ENCODE measurements at regions not wholly inside any gene's neighbourhood (a gene's known extent, or its start where the extent isn't known, plus 50 kb on each side); places are given as distances from the start of the nearest gene placed in this dataset.
"Not testable (repeated sequence)": the region's sequence is repeated elsewhere in the genome, so short reads cannot be mapped to it uniquely, and the experiment has no call there.

DNA sequence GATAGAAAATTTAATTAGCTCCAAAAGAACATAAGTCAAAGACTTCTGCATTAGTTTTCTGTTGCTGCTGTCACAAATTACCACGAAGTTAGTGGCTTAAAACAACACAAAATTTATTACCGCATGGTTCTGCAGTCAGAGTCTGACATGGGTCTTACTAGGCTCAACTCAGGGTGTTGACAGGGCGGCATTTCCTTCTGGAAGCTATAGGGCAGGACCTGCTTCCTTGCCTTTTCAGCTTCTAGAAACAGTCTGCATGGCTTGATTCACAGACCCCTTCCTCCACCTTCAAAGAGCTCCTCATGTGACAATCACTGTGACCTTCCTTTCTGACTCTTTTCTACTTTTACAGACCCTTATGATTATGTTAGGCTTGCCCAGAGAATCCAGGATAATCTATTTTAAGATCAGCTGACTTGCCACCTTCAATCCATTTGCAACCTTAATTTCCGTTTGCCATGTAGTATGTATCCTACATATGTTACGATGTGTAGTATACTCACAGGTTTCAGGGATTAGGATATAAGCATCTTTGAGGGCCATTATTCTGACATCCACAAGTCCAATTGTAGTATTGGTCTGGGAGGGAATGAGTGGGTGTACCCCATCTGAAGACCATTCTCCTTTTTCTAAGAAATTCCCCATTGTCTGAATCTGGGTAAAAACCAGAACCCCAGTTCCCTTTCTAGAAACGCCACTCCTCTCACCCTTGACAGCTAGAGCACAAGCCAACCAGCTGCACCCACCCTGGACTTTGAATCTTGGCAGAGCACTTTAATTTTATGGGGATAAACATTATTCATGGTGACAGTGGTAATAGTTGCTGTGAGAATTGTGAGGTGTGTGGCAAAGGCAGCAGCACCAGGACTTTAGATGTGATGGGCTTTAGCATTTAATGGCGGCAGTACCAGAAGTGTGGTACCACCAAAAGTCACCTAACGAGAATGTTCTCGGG, 265.5 kb downstream of the KCNJ2 start:
- DNase-seq: no peak

DNA sequence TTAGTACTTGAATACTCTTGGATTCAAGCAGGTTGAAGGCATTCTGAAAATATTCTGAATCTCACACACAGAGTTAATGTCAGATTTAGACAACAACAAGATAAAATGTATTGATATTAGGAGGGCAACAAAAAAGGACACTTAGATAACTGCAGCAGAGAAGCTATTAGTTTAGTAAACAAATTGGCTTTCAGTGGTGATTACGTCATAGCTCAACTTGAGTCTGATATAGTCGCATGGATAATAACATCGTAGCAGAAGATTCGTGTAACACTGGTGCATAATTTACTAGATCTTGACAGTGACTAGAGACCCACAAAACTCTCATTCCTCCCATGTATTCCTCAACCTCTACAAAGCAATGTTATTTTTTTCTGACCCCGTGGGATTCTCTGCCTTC, 268.3 kb downstream of the KCNJ2 start:
- no peak for DNase-seq

DNA sequence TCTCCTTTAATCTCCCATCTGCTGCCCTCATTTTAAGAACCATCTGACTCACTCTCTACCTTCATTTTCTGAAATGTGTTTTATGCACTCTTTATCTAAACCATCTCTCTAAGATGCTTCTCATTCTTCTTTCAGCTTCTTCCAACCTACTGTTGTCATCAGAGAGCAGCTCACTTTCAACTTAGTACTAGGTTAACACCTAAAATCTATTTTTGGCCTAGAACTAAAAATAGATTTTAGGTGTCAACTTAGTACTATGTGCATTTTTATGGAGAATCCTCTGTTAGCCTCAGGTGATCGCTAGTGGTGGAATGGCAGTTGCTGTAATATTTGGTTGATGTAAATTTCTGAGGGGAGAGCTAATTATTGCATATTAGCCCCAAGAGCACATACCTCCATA, 277.1 kb downstream of the KCNJ2 start:
- DNase-seq: no peak

DNA sequence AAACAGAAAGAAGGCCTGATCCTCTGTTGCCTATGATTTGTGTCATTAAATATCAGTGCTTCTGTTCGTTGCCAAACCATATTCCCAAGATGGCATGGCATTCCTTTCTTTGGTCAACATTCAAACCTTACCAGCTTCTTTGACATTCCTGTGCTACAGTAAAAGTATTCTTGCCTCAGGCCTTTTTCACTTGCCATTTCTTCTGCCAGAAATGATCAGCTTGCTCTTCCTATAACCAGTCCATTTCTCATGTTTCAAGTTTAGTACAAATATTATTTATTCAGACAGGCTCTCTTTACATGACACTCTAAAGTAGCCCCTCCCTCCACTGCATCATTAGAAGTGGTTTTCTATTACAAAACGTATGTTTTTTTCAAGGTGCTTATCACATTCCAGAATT, 278.3 kb downstream of the KCNJ2 start:
- no peak for DNase-seq

DNA sequence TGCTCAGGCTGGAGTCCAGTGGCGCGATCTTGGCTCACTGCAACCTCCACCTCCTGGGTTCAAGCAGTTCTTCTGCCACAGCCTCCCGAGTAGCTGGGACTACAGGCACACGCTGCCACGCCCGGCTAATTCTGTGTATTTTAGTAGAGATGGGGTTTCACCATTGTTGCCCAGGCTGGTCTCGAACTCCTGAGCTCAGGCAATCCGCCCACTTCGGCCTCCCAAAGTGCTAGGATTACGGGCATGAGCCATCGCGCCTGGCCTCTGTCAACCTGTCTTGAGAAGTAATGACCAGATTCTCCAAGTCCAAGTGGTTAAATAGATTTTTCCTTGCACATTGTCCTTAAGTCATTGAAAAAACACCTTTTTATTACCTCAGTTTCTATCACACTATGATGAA, 283.7 kb downstream of the KCNJ2 start:
- DNase-seq: not testable (repeated sequence)

DNA sequence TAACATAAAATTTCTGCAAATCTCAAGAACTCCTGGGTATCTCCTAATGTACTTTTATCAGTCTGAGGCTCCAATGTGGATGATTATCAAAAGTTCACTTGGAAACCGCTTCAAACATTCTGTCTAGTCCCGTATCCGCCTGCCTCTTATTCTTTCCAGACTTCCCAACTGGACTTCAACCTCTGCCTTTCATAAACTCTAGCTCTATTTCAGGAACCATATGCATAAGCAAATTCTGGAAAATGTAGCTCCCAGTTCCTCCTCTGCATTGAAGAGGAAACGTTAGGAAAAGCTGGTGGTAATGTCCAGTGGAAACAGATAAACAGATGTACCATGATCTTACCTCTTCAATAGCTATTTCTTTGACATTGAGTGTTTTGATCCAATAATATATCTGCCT, 285.0 kb downstream of the KCNJ2 start:
- DNase-seq: no peak

DNA sequence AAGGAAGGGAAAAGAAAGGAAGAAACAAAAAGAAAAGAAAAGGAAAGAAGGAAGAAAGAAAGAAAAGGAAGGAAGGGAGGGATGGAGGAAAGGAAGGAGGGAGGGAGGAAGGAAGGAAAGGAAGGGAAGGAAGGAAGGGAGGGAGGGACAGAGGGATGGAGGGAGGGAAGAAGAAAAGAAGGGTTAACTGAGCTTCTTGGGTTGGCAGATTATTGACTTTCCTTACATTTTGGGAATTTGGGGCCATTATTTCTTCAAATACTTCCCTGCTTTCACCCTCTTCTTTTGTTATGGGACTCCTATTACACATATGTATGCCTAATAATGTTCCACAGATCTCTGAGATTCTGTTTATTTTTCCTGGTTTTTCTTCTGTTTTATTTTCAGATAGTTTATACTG, 285.6 kb downstream of the KCNJ2 start:
- no peak for DNase-seq

DNA sequence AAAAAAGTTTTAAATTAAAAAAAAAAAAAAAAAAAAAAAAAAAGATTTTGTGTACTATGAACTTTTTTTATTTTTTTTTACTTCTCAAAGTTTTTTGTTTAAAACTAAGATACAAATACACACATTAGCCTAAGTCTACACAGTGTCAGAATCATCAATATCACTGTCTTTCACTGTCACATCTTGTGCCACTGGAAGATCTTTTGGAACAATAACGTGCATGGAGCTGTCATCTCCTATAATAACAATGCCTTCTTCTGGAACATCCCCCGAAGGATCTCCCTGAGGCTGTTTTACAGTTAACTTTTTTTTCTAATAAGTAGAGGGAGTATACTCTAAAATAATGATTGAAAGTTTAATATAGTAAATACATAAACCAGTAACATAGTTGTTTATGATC, 295.7 kb downstream of the KCNJ2 start:
- no peak for DNase-seq

DNA sequence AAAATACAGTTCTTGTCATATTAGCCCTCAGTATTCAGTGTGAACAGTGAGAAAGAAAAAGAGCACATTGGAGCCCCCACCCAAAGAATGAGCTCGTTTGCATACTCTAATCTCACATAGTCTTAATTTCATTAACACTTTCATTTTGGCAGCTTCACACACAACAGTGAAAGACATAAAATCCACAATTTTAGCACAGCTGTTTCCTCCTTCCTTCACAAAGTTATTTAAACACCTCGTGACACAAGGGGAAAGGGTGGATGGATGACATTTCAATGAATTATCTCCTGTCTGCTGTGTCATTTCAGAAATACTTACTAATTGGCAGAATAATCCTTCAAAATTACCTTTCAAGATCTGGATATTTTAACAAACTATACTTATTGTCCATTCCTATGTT, 299.3 kb downstream of the KCNJ2 start:
- no peak for DNase-seq

DNA sequence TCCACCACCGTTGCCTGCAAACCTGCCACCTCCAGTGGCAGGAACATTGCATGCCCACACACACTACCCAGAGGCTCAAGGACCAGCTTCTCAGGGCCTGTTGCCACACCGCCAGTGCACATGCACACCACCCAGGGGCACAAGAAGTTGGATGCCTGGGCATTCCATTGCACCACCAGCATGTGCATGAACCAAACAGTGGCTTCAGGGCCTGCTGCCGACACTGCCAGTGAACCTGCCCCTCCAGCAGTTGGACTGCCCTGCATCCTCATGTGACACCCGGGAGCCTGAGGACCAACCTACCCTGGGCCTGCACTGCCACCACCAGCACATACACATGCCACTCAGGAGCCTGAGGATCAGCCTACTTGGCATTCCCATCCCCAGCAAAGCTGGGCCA, 303.7 kb downstream of the KCNJ2 start:
- DNase-seq: no peak

DNA sequence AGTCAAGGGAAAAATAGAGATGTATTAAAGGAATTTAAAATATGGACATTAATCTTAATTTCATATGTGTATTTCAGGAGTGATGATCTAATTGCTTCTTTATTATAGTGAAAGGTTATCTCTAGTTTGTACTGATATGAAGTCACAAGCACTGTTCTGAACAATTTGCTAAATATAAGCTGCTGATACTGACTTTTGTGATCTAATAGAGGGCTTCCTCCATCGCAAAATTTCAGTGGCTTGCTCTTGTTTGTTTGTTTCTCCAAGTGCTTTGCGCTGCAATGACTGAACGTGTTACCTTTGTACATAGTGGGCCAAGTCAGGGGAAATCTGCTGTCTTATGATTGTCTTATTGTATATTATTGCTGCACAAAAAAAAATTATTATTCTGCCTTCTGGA, 307.0 kb downstream of the KCNJ2 start:
- DNase-seq: no peak

DNA sequence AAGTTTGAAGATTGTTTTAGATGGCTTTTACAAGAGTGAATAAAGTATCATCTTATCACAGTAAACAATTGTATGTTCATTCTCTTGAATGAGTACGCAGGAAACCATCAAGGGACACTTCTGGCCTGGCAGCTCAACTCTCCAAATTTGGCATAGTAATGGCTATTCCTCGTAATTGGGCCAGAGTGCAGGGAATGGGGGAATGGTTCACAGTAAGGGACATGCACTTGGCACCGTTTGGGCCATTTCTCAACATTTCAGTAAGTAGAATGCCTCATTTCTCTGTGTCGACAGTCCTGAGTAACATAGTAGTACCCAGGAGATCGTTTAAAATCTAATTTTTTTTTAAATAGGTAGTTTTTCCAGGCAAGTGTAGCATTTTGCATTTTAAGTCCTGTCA, 309.6 kb downstream of the KCNJ2 start:
- peak; percentile 58 to 59 for DNase-seq

DNA sequence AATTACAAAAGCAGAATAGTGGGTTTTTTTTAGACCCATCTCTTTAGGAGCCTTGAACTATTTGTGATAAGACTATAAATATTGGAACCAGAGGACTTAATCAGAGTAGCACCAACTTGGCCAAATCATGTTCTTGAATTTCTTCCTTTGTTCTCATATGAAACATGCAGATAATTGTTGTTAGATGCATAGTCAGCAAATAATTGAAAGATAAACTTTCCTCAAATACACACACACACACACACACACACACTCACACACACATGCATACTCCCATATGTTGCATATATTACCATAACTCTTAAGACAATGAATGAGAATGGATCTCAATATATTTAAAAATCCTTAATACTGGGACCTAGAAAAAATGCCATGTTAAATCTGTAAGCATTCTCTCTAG, 310.4 kb downstream of the KCNJ2 start:
- DNase-seq: no peak

DNA sequence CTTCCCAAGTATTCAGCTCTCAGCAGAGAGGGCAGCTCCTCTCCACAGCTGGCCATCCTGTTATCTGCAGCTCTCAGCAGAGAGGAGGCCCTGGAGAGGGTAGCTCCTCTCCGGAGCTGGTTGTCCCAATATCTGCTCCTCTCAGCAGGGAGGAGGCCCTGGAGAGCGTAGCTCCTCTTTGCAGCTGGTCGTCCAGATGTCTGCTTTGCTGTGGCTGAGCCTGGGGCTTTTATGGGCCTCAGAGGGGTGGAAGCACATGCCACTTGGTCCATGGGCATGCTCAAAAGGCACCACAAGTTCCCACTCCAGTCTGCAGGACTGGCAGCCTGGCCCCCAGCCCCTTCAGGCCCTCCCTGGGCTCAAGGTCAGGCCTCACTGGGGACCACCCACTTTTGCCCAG, 314.3 kb downstream of the KCNJ2 start:
- no peak for DNase-seq

DNA sequence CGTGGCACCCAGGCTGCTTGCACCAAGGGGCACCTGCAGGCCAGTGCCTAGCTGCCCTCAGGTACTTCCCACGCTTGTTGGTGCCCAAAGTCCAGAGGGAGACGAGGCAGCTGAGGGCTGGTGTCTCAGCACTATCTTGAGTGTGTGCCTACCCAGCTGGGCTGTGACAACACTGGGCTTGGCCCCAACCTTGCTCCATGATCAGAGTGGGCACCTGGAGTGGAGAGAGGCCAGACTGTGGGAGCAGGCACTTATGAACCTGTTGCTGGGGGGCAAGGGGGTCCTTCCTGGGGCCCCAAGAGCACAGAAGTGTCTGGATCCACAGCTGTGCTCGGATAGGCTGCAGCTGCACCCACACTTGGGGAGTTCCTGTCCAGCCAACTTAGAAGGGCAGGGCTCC, 314.7 kb downstream of the KCNJ2 start:
- no peak for DNase-seq

DNA sequence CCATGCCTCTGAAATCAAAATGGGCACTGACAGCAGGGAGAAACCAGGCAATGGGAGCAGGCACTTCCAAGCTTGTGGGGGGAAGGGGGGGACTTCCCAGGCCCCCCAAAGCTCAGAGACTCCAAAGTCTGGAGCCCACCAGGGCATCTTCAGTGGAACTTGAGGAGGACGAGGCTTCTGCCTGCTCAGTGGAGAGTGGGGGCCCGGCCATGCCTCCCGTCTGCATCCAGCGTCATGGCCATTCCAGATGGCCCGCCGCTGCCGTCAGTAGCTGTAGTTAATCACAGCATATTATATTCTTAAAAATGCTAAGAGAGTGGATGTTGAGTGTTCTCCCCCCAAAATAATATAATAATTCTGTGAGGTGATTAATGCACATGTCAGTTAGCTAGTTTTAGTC, 315.2 kb downstream of the KCNJ2 start:
- no peak for DNase-seq

DNA sequence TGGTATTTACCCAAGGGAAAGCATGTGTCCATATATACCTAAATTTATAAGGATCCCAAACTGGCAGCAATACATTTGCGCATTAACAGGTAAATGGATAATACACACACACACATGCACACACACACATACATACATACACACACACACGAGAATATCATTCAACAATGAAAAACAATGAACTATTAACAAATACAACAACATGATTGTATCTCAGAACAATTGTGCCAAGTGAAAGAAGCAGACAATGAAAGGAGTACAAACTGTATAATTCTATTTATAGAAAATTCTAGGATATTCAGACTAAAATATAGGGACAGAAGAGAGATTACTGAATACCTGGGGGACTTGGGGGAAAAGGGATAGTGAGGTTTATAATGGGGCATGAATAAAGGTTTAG, 323.0 kb downstream of the KCNJ2 start:
- DNase-seq: no peak

DNA sequence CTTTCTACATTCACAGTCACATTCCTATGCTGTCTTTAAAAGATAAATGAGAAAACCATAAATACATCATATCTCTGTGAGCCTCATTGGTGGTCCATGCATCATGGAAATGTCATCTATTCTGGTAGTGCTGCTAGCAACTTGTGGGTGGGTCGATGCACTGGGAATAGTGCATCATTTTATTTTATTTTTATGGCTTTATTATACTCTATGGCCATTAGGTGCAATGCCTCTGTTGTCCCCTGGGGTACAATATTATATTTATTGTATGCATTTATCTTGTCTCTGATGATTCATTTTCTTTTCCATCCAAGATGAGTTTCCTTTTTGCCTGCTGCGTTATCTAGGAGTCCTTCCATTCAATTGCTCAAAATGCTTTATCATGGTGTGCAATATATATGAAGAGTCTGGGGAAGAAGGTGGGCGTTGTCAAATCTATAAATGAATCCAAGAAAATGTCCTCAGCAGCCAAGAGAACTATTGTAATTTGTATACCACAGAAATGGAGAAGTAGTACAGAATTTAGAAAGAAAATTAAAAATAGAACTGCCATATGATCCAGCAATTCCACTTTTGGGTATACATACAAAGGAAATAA, 324.0 kb downstream of the KCNJ2 start:
- no peak for DNase-seq

DNA sequence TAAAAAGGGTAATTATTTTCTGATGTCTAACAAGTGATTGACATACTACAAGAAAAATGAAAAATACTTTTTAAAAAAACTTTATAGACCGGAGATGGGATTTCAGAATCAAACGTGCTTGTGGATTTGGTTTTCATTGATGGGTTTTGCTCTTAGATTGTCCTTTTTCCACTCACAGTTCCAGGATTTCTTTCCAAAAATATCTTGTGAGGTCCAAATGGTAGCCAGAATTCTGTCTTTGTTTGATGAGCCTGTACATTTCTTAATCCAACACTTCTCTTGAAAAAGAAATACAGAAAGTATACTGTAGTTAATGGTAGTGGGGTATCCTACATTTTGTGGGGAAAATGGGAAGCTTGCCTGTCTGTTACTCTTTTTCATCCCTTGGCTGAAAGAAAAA, 329.3 kb downstream of the KCNJ2 start:
- peak in 1 of 2 donors; percentile 10 for DNase-seq

DNA sequence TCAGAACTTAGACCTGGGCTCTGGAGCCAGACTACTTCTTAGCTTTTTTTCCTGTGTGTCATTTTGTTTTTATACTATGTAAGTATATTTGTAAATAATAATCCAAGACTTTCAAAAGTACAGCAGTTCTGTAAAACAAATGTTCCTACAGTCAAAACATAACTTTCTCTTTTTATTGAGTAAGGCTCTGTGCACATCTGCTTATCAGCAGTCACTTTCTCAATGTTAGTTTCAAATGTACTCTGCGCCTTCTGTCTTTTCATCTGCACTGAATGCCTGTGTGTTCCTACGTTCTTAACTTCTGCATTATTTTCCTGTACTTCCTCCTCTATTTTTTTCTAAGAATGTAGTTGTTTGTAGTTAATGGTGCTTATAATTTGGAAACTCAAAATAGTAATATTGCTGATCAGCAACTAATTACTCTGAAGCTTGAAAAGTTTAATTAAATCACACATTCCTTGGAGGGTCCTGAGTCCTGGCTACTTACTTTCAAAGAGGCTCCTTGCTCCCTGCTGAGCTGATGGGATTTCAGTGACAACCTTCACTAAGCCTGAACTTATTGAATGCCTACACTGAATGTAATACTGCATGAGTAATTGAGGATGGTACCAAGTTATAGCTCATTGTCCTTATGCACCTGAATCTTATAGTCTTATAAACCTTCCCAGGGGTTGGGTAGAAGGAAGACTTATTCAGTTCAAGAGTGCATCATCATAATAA, 329.9 kb downstream of the KCNJ2 start:
- peak in 1 of 2 donors; percentile 14 for DNase-seq

DNA sequence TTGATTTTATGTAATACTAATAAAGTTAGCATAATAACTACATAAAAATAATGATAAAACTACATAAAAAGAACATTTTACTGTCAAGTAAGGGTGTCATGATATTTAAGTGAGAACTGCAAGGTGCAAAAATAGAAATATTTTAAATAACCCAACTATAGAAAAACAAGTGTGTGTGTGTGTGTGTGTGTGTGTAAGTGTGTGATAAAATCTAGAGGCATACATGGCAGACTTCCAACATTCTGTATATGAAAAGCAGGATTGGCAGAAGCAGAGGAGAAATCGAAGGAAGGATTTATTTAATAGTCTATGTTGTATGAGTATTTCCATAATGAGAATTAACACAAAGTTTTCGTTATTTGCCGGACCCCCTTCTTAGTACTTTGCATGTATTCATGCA, 334.1 kb downstream of the KCNJ2 start:
- DNase-seq: no peak

DNA sequence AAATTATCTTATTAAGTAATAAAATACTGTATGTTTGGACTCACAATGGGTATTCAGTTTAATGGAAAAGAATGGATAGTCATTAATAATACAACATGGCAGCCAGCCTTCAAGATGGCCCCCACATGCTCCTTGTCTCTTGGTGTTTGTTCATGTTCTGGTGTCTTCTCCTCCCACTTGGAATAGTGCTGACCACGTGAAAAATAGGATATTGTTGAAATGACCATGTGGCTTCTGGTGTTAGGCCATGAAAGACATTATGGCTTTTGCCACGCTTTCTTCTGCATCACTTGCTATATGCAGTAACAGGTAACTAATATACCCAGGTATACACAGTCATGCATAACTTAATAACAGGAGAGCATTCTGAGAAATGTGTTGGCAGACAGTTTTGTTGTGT, 341.0 kb downstream of the KCNJ2 start:
- no peak for DNase-seq

DNA sequence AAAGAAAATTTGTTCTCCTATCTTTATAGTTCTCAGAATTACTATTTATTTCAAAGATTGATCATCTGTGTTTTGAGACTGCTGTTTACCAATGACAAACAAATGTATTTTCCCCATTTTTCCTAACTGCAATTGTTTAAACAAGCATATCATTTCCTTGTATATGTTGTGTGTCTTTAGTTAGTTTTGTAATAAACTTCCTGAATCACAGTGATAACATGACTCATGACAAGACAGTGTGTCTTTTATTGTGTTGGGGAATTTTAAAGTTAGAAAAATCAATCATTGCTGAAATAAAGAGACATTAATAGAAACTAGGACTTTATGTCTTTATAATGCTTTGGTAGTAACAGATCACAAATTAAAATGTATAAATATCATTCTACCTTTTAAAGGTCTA, 348.5 kb downstream of the KCNJ2 start:
- no peak for DNase-seq

Measured in right lung (tissue), 2 donors.